AG10803 (cell line): ENCODE measurements at regions not wholly inside any gene's neighbourhood (a gene's known extent, or its start where the extent isn't known, plus 50 kb on each side); places are given as distances from the start of the nearest gene placed in this dataset.

Experiments used
- DNase-seq: peaks from one replicate; pipeline ENCODE4 v3.0.0; 2010; ENCODE audit warnings: low read depth
- H3K4me3 ChIP-seq: 2 replicates; pipeline ENCODE4 v1.5.1; 2011; ENCODE audit warnings: mild to moderate bottlenecking, low read length, control low read depth
- TF ChIP-seq, protein P1 (sequence below): conservative IDR thresholded peaks from 2 replicates; pipeline ENCODE4 v1.5.1; 2011; ENCODE audit warnings: mild to moderate bottlenecking, low read length, control low read depth, inconsistent platforms

DNA sequence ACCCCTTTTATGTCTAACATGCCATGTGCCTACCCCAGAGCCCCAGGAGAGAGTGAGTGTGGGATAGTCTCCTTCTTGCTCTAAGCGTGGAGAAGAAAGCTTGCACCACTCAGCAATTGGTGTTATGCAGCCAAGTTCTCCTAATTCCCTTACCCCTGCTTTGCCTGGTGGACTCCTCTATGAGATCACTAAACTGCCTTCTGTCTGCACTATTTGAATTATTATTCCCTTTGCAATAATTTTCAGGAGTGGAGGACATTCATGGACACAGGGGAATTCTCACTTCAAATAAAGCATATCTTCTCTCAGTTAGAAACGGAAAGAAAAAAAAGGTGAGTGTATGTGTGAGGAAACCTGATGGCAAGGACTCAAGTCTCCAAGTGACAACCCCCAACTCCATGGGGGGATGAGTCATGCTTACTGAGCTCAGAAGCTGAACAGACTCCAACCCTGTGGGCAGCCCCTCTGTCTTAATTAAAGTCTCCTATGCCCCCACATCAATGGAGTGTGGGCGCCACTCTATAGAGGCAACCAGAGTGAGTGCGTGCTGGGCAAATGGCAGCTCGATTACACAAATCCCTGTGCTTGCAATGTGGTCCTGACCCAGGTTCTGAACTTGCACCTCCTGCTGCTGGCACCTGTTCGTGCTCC, 381.9 kb downstream of the RAB28 start:
- DNase-seq: no peak
- TF ChIP-seq, protein P1, sequence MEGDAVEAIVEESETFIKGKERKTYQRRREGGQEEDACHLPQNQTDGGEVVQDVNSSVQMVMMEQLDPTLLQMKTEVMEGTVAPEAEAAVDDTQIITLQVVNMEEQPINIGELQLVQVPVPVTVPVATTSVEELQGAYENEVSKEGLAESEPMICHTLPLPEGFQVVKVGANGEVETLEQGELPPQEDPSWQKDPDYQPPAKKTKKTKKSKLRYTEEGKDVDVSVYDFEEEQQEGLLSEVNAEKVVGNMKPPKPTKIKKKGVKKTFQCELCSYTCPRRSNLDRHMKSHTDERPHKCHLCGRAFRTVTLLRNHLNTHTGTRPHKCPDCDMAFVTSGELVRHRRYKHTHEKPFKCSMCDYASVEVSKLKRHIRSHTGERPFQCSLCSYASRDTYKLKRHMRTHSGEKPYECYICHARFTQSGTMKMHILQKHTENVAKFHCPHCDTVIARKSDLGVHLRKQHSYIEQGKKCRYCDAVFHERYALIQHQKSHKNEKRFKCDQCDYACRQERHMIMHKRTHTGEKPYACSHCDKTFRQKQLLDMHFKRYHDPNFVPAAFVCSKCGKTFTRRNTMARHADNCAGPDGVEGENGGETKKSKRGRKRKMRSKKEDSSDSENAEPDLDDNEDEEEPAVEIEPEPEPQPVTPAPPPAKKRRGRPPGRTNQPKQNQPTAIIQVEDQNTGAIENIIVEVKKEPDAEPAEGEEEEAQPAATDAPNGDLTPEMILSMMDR: no peak
- no peak overlapping the region for H3K4me3 ChIP-seq

- no peak overlapping the region for H3K4me3 ChIP-seq
- no peak for DNase-seq
- TF ChIP-seq, protein P1: no peak
Measured at GRCh38 chr4:13097971-13098370, 386.2 kb downstream of the RAB28 start.

DNA sequence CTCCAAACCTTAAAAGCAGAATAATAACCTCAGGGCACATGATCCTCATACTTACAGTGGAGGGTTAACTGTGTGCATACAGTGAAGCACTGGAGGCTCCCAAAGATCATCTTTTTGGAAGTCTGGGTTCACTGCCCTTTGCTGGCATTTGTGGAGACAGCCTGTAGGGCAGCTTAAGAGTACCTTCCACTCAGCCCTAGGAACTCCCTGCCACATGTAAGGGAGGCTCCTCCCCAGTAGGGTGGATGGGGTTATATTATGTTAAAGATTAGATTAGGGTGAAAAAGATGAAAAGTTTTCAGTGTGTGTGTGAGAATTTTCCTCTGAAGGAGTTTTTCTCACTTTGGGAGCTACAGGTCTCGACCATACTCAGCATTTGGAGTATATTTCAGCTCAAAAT, 388.4 kb downstream of the RAB28 start:
- TF ChIP-seq, protein P1: no peak
- no peak for DNase-seq

GRCh38 chr4:13093170-13093569, 391.0 kb downstream of the RAB28 start:
- TF ChIP-seq, protein P1: no peak
- DNase-seq: no peak
- H3K4me3 ChIP-seq: no peak overlapping the region

More for the DNA sequence above, 388.4 kb downstream of the RAB28 start:
- H3K4me3 ChIP-seq: no peak overlapping the region

DNA sequence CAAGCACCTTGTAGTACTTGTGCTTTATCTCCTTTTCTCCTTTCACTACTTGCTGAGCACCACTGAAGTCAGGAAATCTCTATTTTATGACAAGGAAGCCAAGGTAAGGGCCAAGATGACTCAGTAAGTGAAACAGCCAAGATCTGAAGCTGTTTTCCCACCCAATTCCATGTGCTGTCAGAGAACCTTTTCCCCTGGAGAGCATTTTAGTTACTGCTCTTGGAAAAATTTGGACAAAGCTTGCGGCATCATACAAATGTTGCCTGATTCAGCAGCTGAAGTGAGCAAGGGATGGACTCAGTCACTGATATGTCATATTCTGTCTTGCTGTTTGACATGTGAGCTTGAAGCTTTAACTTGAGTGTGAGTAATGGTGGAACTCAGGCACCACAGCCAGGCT, 391.4 kb downstream of the RAB28 start:
- TF ChIP-seq, protein P1: no peak
- DNase-seq: no peak
- H3K4me3 ChIP-seq: no peak overlapping the region

DNA sequence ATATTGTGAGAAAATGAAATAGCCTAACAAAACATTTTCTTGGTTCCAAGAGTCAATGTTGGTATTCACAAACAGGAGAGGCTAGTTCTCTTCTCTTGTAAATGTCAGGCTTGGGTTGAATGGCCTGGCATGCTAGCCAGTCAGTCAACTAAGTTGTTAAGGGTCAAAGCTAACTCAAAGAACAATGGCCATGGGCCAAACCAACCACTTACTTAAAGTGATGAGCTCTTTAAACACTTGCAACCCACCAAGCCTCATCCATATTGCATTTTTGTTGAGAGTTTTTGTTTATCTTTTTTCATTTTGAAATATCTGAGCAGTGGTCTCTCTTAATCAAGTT, 394.5 kb downstream of the RAB28 start:
- TF ChIP-seq, protein P1: no peak
- no peak for DNase-seq
- H3K4me3 ChIP-seq: no peak overlapping the region

- TF ChIP-seq, protein P1: no peak
- peak; percentile 3 for DNase-seq
- H3K4me3 ChIP-seq: no peak overlapping the region
Measured at GRCh38 chr4:13088726-13089658, 395.1 kb downstream of the RAB28 start.
